ENCODE measurements at regions not wholly inside any gene's neighbourhood (a gene's known extent, or its start where the extent isn't known, plus 50 kb on each side); places are given as distances from the start of the nearest gene placed in this dataset.

DNA sequence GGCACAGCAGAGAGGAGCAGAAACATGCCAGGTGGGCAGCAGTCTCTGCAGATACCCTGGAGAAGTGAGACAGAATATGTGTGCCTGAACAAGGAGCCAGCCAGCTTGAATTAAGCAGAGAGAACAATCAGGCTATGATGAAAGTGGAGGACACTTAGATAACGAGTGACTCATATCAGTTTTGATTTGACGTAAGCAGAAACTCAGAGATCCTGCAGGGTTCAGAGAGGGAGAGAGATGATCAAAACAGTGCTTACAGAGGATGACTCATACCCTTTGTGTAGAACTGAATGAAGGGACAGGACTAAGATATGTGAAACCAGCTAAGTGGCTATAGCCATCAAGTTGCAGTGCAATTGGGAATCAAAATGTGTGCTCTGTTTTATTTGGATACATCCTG is 300.7 kb downstream of the TENT5A start (continued):
- 0 out of 2 replicates have a peak, but pooled peaks have one; percentile 29 for TF ChIP-seq PRDM10 (tag by site-specific recombination; IDR thresholded peaks at IDR 0.05)
- TF ChIP-seq ZNF19 (tag by site-specific recombination; IDR thresholded peaks at IDR 0.05; ENCODE audit: low read depth) = no peak
- TF ChIP-seq, protein P1, sequence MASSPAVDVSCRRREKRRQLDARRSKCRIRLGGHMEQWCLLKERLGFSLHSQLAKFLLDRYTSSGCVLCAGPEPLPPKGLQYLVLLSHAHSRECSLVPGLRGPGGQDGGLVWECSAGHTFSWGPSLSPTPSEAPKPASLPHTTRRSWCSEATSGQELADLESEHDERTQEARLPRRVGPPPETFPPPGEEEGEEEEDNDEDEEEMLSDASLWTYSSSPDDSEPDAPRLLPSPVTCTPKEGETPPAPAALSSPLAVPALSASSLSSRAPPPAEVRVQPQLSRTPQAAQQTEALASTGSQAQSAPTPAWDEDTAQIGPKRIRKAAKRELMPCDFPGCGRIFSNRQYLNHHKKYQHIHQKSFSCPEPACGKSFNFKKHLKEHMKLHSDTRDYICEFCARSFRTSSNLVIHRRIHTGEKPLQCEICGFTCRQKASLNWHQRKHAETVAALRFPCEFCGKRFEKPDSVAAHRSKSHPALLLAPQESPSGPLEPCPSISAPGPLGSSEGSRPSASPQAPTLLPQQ (tag by site-specific recombination; IDR thresholded peaks at IDR 0.05) = peak; percentile 44; the same call in 1 of the 2 replicates
- TF ChIP-seq, protein P2, sequence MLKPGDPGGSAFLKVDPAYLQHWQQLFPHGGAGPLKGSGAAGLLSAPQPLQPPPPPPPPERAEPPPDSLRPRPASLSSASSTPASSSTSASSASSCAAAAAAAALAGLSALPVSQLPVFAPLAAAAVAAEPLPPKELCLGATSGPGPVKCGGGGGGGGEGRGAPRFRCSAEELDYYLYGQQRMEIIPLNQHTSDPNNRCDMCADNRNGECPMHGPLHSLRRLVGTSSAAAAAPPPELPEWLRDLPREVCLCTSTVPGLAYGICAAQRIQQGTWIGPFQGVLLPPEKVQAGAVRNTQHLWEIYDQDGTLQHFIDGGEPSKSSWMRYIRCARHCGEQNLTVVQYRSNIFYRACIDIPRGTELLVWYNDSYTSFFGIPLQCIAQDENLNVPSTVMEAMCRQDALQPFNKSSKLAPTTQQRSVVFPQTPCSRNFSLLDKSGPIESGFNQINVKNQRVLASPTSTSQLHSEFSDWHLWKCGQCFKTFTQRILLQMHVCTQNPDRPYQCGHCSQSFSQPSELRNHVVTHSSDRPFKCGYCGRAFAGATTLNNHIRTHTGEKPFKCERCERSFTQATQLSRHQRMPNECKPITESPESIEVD (tag by site-specific recombination; IDR thresholded peaks at IDR 0.05) = no peak
- TF ChIP-seq MEIS1 (CRISPR knock-in tag; IDR thresholded peaks at IDR 0.05; ENCODE audit: borderline replicate concordance) = no peak
- TF ChIP-seq ZBTB21 (tag by site-specific recombination; IDR thresholded peaks at IDR 0.05) = peak; percentile 97
- peak; percentile 27; the same call in 1 of the 2 replicates for TF ChIP-seq TRIM28 (IDR thresholded peaks at IDR 0.05; ENCODE audit: borderline replicate concordance, low read length)
- no peak for TF ChIP-seq ZNF837 (tag by site-specific recombination; IDR thresholded peaks at IDR 0.05)
- no peak for TF ChIP-seq ZNF311 (tag by site-specific recombination; IDR thresholded peaks at IDR 0.05; ENCODE audit: borderline replicate concordance)
- TF ChIP-seq ZNF16 (tag by site-specific recombination; IDR thresholded peaks at IDR 0.05; ENCODE audit: low read depth) = no peak
- TF ChIP-seq ZNF660 (tag by site-specific recombination; IDR thresholded peaks at IDR 0.05) = peak; percentile 78
- peak; percentile 97 for TF ChIP-seq ZNF629 (tag by site-specific recombination; IDR thresholded peaks at IDR 0.05)
- no peak for TF ChIP-seq HOXA7 (CRISPR knock-in tag; IDR thresholded peaks at IDR 0.05; ENCODE audit: borderline replicate concordance)
- no peak for TF ChIP-seq ZNF366 (tag by site-specific recombination; conservative IDR thresholded peaks at IDR 0.05)
- no peak for TF ChIP-seq ZNF248 (tag by site-specific recombination; IDR thresholded peaks at IDR 0.05)
- no peak for TF ChIP-seq GLI4 (tag by site-specific recombination; IDR thresholded peaks at IDR 0.05)
- TF ChIP-seq, protein P3, sequence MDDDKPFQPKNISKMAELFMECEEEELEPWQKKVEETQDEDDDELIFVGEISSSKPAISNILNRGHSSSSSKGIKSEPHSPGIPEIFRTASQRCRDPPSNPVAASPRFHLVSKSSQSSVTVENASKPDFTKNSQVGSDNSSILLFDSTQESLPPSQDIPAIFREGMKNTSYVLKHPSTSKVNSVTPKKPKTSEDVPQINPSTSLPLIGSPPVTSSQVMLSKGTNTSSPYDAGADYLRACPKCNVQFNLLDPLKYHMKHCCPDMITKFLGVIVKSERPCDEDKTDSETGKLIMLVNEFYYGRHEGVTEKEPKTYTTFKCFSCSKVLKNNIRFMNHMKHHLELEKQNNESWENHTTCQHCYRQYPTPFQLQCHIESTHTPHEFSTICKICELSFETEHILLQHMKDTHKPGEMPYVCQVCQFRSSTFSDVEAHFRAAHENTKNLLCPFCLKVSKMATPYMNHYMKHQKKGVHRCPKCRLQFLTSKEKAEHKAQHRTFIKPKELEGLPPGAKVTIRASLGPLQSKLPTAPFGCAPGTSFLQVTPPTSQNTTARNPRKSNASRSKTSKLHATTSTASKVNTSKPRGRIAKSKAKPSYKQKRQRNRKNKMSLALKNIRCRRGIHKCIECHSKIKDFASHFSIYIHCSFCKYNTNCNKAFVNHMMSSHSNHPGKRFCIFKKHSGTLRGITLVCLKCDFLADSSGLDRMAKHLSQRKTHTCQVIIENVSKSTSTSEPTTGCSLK (tag by site-specific recombination; IDR thresholded peaks at IDR 0.05) = no peak
- no peak for TF ChIP-seq ZNF776 (tag by site-specific recombination; IDR thresholded peaks at IDR 0.05; ENCODE audit: borderline replicate concordance)
- TF ChIP-seq OSR2 (tag by site-specific recombination; IDR thresholded peaks at IDR 0.05) = no peak
- TF ChIP-seq TCF7L2 (IDR thresholded peaks at IDR 0.05; ENCODE audit: borderline replicate concordance, low read depth, low read length) = no peak
- TF ChIP-seq SP7 (tag by site-specific recombination; IDR thresholded peaks at IDR 0.05) = peak; percentile 45
- TF ChIP-seq ZNF138 (tag by site-specific recombination; IDR thresholded peaks at IDR 0.05; ENCODE audit: borderline replicate concordance) = no peak
- no peak for TF ChIP-seq ZBTB1 (tag by site-specific recombination; IDR thresholded peaks at IDR 0.05)
- TF ChIP-seq ZNF501 (tag by site-specific recombination; IDR thresholded peaks at IDR 0.05) = peak; percentile 23; the same call in 1 of the 2 replicates
- TF ChIP-seq ZSCAN16 (tag by site-specific recombination; IDR thresholded peaks at IDR 0.05) = no peak
- TF ChIP-seq ZNF211 (tag by site-specific recombination; IDR thresholded peaks at IDR 0.05; ENCODE audit: low read depth) = no peak
- TF ChIP-seq ZEB2 (tag by site-specific recombination; IDR thresholded peaks at IDR 0.05) = peak; percentile 75
- no peak for TF ChIP-seq ZNF549 (tag by site-specific recombination; IDR thresholded peaks at IDR 0.05)
- no peak for TF ChIP-seq ZNF777 (tag by site-specific recombination; IDR thresholded peaks at IDR 0.05; ENCODE audit: borderline replicate concordance)
- TF ChIP-seq BCL11B (tag by site-specific recombination; IDR thresholded peaks at IDR 0.05; ENCODE audit: low read depth) = no peak
- no peak for TF ChIP-seq REPIN1 (tag by site-specific recombination; IDR thresholded peaks at IDR 0.05; ENCODE audit: low read depth)
- TF ChIP-seq ZNF169 (tag by site-specific recombination; IDR thresholded peaks at IDR 0.05) = no peak
- TF ChIP-seq PRDM1 (tag by site-specific recombination; IDR thresholded peaks at IDR 0.05) = peak; percentile 80
